Stimulated activated CD4-positive, alpha-beta T cell treated with anti-CD3 and anti-CD28 coated beads, Interleukin-12 subunit alpha, Interleukin-12 subunit beta, amount 100 ng/mL, for 48 hours (primary cell): ENCODE measurements at regions not wholly inside any gene's neighbourhood (a gene's known extent, or its start where the extent isn't known, plus 50 kb on each side); places are given as distances from the start of the nearest gene placed in this dataset.
"Not testable (repeated sequence)": the region's sequence is repeated elsewhere in the genome, so short reads cannot be mapped to it uniquely, and the experiment has no call there.

ENCODE experiments used
- DNase-seq, 3 donors: peaks; one replicate each; pipeline ENCODE4 v3.0.0-alpha.2; 2020; ENCODE audit warnings: low read depth in 2 of 3, low spot score in 1 of 3

DNA sequence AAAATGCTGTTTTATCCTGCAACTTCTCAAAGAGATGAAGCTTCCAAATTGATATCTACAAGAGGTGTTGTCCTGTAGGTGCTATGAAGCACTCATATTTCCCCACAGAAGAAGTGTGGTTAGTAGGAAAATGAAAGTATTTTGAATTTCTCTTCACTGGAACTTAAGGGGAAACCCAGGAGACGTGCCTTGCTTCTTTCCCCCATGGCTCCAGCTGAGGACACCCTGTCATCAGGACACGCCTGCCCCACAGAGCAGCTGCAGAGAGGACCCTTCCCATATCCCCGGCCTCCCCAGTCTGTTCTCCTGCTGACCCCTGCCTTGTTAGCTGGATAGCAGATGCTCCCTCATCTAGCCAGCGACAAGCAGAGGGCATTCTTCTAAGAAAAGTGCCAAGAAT is 371.3 kb downstream of the COG6 start:
- peak; percentile 38 to 49 (median 43) for DNase-seq

- DNase-seq = no peak
These were observed 373.0 kb downstream of the COG6 start for GRCh38 chr13:40028446-40028845.

DNA sequence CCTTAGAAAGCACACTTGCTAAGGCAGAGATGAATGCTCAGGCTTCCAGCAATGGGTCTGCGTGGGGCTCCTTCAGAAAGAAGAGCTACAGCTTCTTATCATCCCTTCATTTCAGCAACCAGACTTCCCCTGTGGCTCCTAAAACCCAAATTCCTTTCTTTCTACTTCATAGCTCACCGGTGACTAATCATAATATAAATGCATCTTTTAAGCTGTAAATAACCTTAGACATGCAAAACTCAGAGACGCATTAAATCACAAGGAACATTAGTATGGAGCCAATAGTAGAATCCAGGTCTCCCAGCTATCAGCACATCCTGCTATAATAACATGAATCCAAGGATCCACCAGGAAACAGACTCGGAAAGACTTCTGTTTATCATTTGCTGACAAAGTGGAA is 375.6 kb downstream of the COG6 start:
- no peak for DNase-seq

DNA sequence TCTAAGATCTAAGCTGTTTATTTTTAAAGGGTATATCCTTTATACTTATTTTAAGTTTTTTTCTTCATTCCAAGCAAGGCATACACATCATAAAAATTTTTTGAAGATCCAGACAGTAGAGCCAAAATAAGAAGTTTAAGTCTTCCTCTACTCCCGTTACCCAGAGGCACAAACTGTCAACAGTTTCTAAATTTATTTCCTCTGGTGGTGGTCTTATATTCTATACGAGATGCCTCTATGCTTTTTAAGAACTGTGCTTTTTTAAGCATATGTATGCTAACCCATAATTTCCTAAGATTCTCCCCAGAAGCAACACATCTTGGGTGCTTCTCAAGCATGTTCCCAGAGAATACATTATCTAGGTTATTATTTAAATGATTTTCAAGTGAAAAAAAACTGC is 383.6 kb downstream of the COG6 start:
- DNase-seq = no peak

- DNase-seq = no peak
These were observed 387.5 kb downstream of the COG6 start for GRCh38 chr13:40042991-40043390.

DNA sequence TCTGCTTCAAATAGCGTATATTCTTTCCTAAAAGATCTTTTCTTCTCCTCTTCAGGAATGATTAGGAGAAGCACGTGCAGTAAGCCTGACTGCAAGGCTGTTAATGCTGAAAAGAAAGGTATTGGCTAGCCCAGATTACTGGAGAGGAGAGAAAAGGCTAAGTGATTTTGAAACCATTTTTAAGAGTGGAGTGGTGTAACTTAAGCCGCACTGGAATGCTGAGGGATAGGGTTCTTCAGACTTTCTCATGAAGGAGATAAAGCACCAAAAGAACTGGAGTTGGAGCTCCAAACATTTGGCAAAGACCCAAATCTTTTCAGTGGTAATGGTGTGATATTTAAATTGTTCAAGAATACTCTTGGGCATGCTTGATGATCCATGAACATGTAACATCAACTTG is 388.3 kb downstream of the COG6 start:
- DNase-seq = no peak

- no peak for DNase-seq
These were observed 391.9 kb downstream of the COG6 start for GRCh38 chr13:40047322-40047771.

GRCh38 chr13:40048551-40048950 is 393.1 kb downstream of the COG6 start:
- DNase-seq = no peak

- DNase-seq = no peak
These were observed 397.5 kb downstream of the COG6 start for GRCh38 chr13:40052954-40053353.

- DNase-seq = no peak
These were observed 397.9 kb downstream of the COG6 start for GRCh38 chr13:40053401-40053800.

- not testable (repeated sequence) for DNase-seq
These were observed 399.0 kb downstream of the COG6 start for GRCh38 chr13:40054422-40054821.

DNA sequence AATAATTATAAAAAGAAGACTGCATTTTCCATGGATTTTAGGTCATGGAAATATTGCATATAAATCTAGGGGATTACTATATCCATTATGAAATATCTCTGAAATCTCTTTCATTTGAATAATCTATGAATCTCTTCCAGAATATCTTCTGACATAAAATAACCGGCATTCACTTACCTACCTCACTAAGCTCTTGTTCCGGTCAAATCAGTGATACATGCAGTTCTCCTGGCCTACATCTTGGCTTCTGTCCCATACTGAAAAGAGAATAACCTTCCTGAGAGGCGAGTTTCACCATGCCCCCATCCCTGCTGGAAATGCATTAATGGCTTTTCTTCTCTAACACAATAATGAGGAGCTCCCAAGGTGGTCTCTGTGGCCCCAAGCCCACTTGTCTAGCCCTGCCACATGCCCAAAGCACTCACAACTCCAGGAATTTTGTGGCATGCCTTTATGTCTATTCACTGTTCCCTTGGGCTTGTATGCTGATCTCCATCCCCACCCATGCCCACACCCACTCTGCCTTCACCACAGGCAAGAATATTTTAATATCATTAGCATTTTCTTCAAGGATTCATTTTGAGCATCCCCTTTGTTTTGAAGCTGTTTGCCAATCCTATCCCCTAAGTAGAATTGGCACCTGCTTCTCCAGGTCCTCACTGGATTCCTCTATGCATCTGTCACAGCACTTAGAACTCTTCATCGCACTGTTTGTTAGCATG is 401.6 kb downstream of the COG6 start:
- no peak for DNase-seq

GRCh38 chr13:40058757-40059236 is 403.3 kb downstream of the COG6 start:
- DNase-seq = no peak

GRCh38 chr13:40059540-40060232 is 404.2 kb downstream of the COG6 start:
- no peak for DNase-seq

GRCh38 chr13:40060296-40061007 is 405.0 kb downstream of the COG6 start:
- DNase-seq = peak; percentile 35 to 64 (median 53)

GRCh38 chr13:40061466-40062450 is 406.3 kb downstream of the COG6 start:
- DNase-seq = no peak

- no peak for DNase-seq
These were observed 407.8 kb downstream of the COG6 start for GRCh38 chr13:40063278-40063698.

DNA sequence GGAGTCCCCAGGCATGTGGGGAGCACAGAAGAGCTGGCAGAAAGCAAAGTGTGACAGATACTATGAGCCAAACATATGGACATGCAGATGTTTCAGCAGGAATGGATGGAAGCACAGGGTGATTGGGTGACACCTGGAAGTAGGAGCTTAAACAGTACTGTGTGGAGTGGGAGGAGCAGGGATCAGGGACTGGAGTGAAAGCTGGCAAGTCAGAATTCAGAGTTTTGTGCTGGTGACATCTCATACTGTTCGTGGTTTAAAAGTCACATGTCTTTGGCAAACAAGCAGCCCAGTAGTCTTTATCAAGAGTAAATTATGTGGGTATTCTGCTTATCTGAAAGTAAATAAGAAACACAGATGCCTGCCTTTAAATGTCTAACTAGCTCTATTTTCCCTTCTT is 408.2 kb downstream of the COG6 start:
- no peak for DNase-seq

DNA sequence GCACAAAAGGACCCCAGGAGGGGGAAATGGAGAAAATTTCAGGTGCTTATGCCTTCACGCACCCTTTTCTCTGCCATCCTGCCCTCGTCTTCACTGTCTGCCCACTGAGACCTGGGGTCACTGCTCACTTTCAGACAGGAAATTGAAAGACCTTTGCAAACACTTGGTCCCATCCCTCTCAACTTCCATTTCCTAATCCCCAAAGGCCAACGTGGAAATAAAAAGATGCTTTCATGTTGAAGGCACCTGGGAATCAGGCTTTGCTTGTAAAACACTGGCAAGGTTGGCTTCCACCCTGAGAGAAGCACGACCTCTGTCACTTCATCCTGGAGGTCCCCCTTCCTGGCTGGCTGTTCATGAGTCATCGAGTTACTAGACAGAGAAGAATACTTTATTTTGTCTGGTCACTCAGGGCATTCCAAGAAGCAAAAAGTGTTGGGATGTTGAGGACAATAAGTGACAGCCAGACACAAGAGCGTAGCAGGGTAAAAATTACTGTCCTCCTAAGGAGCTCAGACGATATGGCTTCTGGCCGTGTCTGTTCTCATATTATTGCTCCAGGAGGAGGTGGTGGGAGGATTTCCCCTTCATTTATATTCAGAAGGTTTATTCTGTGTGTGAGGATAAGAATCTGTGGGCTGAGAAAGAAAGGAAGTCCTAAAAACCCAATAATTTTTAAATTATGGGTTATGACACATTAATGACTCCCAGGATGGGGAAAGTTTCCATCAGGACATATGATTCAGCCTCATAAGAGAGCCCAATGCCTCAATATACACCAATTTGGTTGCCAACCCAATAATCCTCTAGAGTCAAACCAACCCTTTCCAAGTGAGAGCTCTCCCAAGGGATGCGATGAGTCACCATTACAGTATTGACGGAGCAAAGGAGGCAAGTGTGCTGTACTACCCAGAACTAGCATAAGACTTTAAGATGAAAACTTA is 409.0 kb downstream of the COG6 start:
- no peak for DNase-seq
